ENCODE measurements at regions not wholly inside any gene's neighbourhood (a gene's known extent, or its start where the extent isn't known, plus 50 kb on each side); places are given as distances from the start of the nearest gene placed in this dataset.

GRCh38 chr16:86966777-86967176, 350.4 kb downstream of the C16orf95 start:
- peaks cover 3% of the 10 kb centered on the region for H3K4me1 ChIP-seq (ENCODE audit: insufficient read depth, insufficient read length)
- no peaks in the 10 kb centered on the region for H3K36me3 ChIP-seq (ENCODE audit: insufficient read depth, insufficient read length, low read length)
- DNase-seq (ENCODE audit: low read depth, low spot score) = no peak
- TF ChIP-seq ZNF274 (IDR thresholded peaks at IDR 0.05; ENCODE audit: low read depth, low read length) (no peak), SUZ12 (IDR thresholded peaks at IDR 0.05; ENCODE audit: extremely low read depth, insufficient read depth, insufficient read length) (no peak), YY1 (IDR thresholded peaks at IDR 0.05; ENCODE audit: insufficient read depth, insufficient read length) (no peak)
- no peak overlapping the region for H3K9ac ChIP-seq (ENCODE audit: insufficient read length, low read depth)
- H3K9me3 ChIP-seq (ENCODE audit: insufficient read depth, low read length) = peaks cover 6% of the 10 kb centered on the region; the same call in 1 of the 2 replicates
- H3K4me3 ChIP-seq (ENCODE audit: insufficient read length, low read depth) = no peak overlapping the region
- H3K27me3 ChIP-seq (ENCODE audit: insufficient read depth, insufficient read length) = peaks cover 58% of the 10 kb centered on the region

DNA sequence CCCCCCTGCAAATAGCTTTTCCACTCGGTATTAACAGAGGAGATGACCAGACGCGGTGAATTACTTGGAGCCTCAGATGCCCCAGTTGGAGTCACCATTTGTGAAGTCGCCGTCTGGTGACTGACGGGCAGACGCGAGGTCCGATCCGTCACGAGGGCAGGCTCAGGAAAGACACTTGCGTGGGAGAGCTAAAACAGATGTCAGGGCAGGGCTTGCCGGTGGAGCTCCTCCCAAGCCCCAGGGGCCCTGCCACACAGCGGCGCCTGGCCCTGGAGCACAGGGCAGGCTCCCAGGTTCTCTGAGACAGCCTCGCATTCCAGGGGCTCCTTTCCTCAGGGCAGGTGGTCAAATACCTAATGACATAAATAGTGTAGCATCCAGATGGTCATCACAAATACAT, 348.3 kb downstream of the C16orf95 start:
- Histone ChIP-seq H3K4me3 (ENCODE audit: insufficient read length, low read depth) (no peak overlapping the region), H3K4me1 (ENCODE audit: insufficient read depth, insufficient read length) (peaks cover 3% of the 10 kb centered on the region), H3K27me3 (ENCODE audit: insufficient read depth, insufficient read length) (peaks cover 53% of the 10 kb centered on the region), H3K9me3 (ENCODE audit: insufficient read depth, low read length) (peaks cover 10% of the 10 kb centered on the region), H3K9ac (ENCODE audit: insufficient read length, low read depth) (no peak overlapping the region), H3K36me3 (ENCODE audit: insufficient read depth, insufficient read length, low read length) (no peaks in the 10 kb centered on the region)
- TF ChIP-seq YY1 (IDR thresholded peaks at IDR 0.05; ENCODE audit: insufficient read depth, insufficient read length) (no peak), SUZ12 (IDR thresholded peaks at IDR 0.05; ENCODE audit: extremely low read depth, insufficient read depth, insufficient read length) (no peak), ZNF274 (IDR thresholded peaks at IDR 0.05; ENCODE audit: low read depth, low read length) (no peak)
- no peak for DNase-seq (ENCODE audit: low read depth, low spot score)

DNA sequence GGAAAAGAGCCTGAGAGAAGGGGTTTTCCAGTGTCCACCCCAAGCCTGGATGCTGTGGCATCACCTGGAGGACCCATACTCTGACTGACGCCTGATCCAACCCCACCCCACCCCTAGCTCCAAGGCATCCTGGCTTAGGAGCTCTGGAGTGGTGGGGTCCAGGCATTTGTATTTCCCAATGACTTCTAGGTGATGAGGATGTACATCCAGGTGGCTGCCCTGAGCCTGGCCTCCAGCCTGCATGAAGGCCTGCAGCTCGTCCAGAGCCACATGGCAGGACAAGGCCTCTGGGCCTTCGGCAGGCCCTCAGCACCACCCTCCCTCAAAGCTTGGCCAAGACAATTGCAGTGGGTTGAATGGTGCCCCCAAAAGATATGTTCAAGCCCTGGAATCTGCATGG, 347.5 kb downstream of the C16orf95 start:
- peaks cover 57% of the 10 kb centered on the region for H3K27me3 ChIP-seq (ENCODE audit: insufficient read depth, insufficient read length)
- TF ChIP-seq YY1 (IDR thresholded peaks at IDR 0.05; ENCODE audit: insufficient read depth, insufficient read length) = no peak
- TF ChIP-seq ZNF274 (IDR thresholded peaks at IDR 0.05; ENCODE audit: low read depth, low read length) = no peak
- TF ChIP-seq SUZ12 (IDR thresholded peaks at IDR 0.05; ENCODE audit: extremely low read depth, insufficient read depth, insufficient read length) = no peak
- H3K9me3 ChIP-seq (ENCODE audit: insufficient read depth, low read length) = peaks cover 18% of the 10 kb centered on the region
- H3K9ac ChIP-seq (ENCODE audit: insufficient read length, low read depth) = no peak overlapping the region
- no peaks in the 10 kb centered on the region for H3K4me1 ChIP-seq (ENCODE audit: insufficient read depth, insufficient read length)
- H3K4me3 ChIP-seq (ENCODE audit: insufficient read length, low read depth) = no peak overlapping the region
- H3K36me3 ChIP-seq (ENCODE audit: insufficient read depth, insufficient read length, low read length) = no peaks in the 10 kb centered on the region
- DNase-seq (ENCODE audit: low read depth, low spot score) = no peak

DNA sequence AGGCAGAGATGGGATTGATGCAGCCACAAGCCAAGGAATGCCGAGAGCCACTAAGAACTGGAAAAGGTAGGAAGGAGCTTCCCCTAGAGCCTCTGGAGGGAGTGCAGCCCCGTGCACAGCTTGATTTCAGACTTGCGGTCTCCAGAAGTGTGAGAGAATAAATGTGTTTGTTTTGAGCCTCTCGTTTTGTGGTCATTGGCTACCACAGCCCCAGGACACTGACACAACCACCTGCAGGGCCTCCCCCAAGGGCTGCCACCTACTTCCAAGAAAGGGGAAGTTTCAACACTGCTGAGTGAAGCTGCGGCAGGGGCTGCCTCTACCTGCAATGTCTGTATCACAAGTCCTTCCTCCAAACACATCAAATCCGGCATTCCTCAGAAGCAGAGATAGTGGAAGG, 346.9 kb downstream of the C16orf95 start:
- TF ChIP-seq ZNF274 (IDR thresholded peaks at IDR 0.05; ENCODE audit: low read depth, low read length) (no peak), YY1 (IDR thresholded peaks at IDR 0.05; ENCODE audit: insufficient read depth, insufficient read length) (no peak), SUZ12 (IDR thresholded peaks at IDR 0.05; ENCODE audit: extremely low read depth, insufficient read depth, insufficient read length) (no peak)
- DNase-seq (ENCODE audit: low read depth, low spot score) = no peak
- Histone ChIP-seq H3K36me3 (ENCODE audit: insufficient read depth, insufficient read length, low read length) (no peaks in the 10 kb centered on the region), H3K9ac (ENCODE audit: insufficient read length, low read depth) (no peak overlapping the region), H3K4me3 (ENCODE audit: insufficient read length, low read depth) (no peak overlapping the region), H3K4me1 (ENCODE audit: insufficient read depth, insufficient read length) (no peaks in the 10 kb centered on the region), H3K27me3 (ENCODE audit: insufficient read depth, insufficient read length) (peaks cover 61% of the 10 kb centered on the region), H3K9me3 (ENCODE audit: insufficient read depth, low read length) (peaks cover 24% of the 10 kb centered on the region)

DNA sequence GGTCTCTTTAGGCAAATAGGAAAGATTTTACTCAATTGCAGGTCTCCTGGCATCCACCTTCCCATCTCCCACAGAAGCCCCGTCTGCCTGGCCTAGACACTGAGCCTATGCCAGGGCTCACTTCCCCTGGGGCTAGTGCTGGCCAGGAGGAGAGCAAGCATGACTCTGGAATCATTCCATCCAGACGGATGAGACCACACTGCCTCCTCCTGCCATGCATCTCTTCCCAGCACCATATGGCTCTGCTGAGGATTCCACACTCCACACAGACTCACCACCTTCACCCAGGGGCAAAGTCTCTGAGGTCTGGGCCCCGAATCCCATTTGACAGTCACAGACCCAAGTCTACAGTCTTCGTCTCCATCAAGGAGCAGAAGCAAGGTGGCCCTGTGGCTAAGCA, 346.5 kb downstream of the C16orf95 start:
- DNase-seq (ENCODE audit: low read depth, low spot score) = no peak
- H3K27me3 ChIP-seq (ENCODE audit: insufficient read depth, insufficient read length) = peaks cover 62% of the 10 kb centered on the region
- H3K9me3 ChIP-seq (ENCODE audit: insufficient read depth, low read length) = peaks cover 28% of the 10 kb centered on the region
- no peak for TF ChIP-seq SUZ12 (IDR thresholded peaks at IDR 0.05; ENCODE audit: extremely low read depth, insufficient read depth, insufficient read length)
- TF ChIP-seq ZNF274 (IDR thresholded peaks at IDR 0.05; ENCODE audit: low read depth, low read length) = no peak
- TF ChIP-seq YY1 (IDR thresholded peaks at IDR 0.05; ENCODE audit: insufficient read depth, insufficient read length) = no peak
- H3K9ac ChIP-seq (ENCODE audit: insufficient read length, low read depth) = no peak overlapping the region
- H3K36me3 ChIP-seq (ENCODE audit: insufficient read depth, insufficient read length, low read length) = no peaks in the 10 kb centered on the region
- H3K4me3 ChIP-seq (ENCODE audit: insufficient read length, low read depth) = no peak overlapping the region
- no peaks in the 10 kb centered on the region for H3K4me1 ChIP-seq (ENCODE audit: insufficient read depth, insufficient read length)

DNA sequence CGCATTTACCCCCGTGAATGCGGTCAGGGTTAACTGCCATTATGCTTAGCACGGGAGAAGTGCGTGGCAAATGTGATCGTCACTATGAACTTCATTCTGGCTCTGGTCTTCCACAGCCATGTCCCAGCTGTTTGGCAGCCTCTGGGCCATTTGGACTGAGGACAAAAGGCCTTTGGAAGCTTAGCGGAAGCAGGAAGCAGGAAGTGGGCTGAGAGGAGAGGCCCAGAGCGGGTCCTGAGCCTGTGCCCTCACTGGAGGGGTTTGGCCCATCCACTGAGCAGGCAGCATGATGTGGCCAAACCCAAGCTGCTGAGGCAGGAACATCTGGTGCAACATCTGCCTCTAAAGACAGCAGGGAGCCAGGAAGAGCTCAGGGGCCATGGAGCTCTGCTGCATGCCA, 345.9 kb downstream of the C16orf95 start:
- no peak for DNase-seq (ENCODE audit: low read depth, low spot score)
- TF ChIP-seq YY1 (IDR thresholded peaks at IDR 0.05; ENCODE audit: insufficient read depth, insufficient read length) (no peak), SUZ12 (IDR thresholded peaks at IDR 0.05; ENCODE audit: extremely low read depth, insufficient read depth, insufficient read length) (no peak), ZNF274 (IDR thresholded peaks at IDR 0.05; ENCODE audit: low read depth, low read length) (no peak)
- H3K27me3 ChIP-seq (ENCODE audit: insufficient read depth, insufficient read length) = peaks cover 58% of the 10 kb centered on the region

GRCh38 chr16:86974120-86974519, 343.1 kb downstream of the C16orf95 start:
- Histone ChIP-seq H3K27me3 (ENCODE audit: insufficient read depth, insufficient read length) (peaks cover 74% of the 10 kb centered on the region), H3K4me1 (ENCODE audit: insufficient read depth, insufficient read length) (no peaks in the 10 kb centered on the region), H3K9ac (ENCODE audit: insufficient read length, low read depth) (no peak overlapping the region), H3K4me3 (ENCODE audit: insufficient read length, low read depth) (no peak overlapping the region), H3K36me3 (ENCODE audit: insufficient read depth, insufficient read length, low read length) (no peaks in the 10 kb centered on the region), H3K9me3 (ENCODE audit: insufficient read depth, low read length) (peaks cover 28% of the 10 kb centered on the region)
- TF ChIP-seq SUZ12 (IDR thresholded peaks at IDR 0.05; ENCODE audit: extremely low read depth, insufficient read depth, insufficient read length) (no peak), ZNF274 (IDR thresholded peaks at IDR 0.05; ENCODE audit: low read depth, low read length) (no peak), YY1 (IDR thresholded peaks at IDR 0.05; ENCODE audit: insufficient read depth, insufficient read length) (no peak)
- DNase-seq (ENCODE audit: low read depth, low spot score) = no peak

More for the DNA sequence above, 345.9 kb downstream of the C16orf95 start:
- Histone ChIP-seq H3K9ac (ENCODE audit: insufficient read length, low read depth) (no peak overlapping the region), H3K9me3 (ENCODE audit: insufficient read depth, low read length) (peaks cover 28% of the 10 kb centered on the region), H3K36me3 (ENCODE audit: insufficient read depth, insufficient read length, low read length) (no peaks in the 10 kb centered on the region), H3K4me1 (ENCODE audit: insufficient read depth, insufficient read length) (no peaks in the 10 kb centered on the region), H3K4me3 (ENCODE audit: insufficient read length, low read depth) (no peak overlapping the region)
